ENCODE measurements at regions not wholly inside any gene's neighbourhood (a gene's known extent, or its start where the extent isn't known, plus 50 kb on each side); places are given as distances from the start of the nearest gene placed in this dataset.

GRCh38 chr9:99560561-99560960 is 261.1 kb upstream of the NR4A3 start:
- DNase-seq, result no peak

- no peak for DNase-seq
These were observed 260.2 kb upstream of the NR4A3 start for GRCh38 chr9:99561509-99561917.

- DNase-seq, result no peak
These were observed 259.6 kb upstream of the NR4A3 start for GRCh38 chr9:99561961-99562565.

GRCh38 chr9:99563364-99563763 is 258.3 kb upstream of the NR4A3 start:
- no peak for DNase-seq

GRCh38 chr9:99565203-99565602 is 256.5 kb upstream of the NR4A3 start:
- no peak for DNase-seq

GRCh38 chr9:99567436-99567835 is 254.2 kb upstream of the NR4A3 start:
- DNase-seq, result no peak

GRCh38 chr9:99569840-99570239 is 251.8 kb upstream of the NR4A3 start:
- DNase-seq, result no peak

- no peak for DNase-seq
These were observed 249.1 kb upstream of the NR4A3 start for GRCh38 chr9:99572567-99572966.

GRCh38 chr9:99573085-99573484 is 248.6 kb upstream of the NR4A3 start:
- no peak for DNase-seq

GRCh38 chr9:99573886-99574285 is 247.8 kb upstream of the NR4A3 start:
- DNase-seq, result no peak

GRCh38 chr9:99576002-99576401 is 245.7 kb upstream of the NR4A3 start:
- DNase-seq, result no peak

- no peak for DNase-seq
These were observed 244.8 kb upstream of the NR4A3 start for GRCh38 chr9:99576876-99577275.

GRCh38 chr9:99577351-99577750 is 244.3 kb upstream of the NR4A3 start:
- DNase-seq, result no peak

- no peak for DNase-seq
These were observed 243.0 kb upstream of the NR4A3 start for GRCh38 chr9:99578666-99579065.

GRCh38 chr9:99579964-99580363 is 241.7 kb upstream of the NR4A3 start:
- no peak for DNase-seq

- DNase-seq, result no peak
These were observed 238.9 kb upstream of the NR4A3 start for GRCh38 chr9:99582814-99583213.

- DNase-seq, result no peak
These were observed 233.4 kb upstream of the NR4A3 start for GRCh38 chr9:99588299-99588698.

GRCh38 chr9:99588747-99589146 is 232.9 kb upstream of the NR4A3 start:
- no peak for DNase-seq

GRCh38 chr9:99590410-99590809 is 231.3 kb upstream of the NR4A3 start:
- DNase-seq, result no peak

GRCh38 chr9:99590840-99591239 is 230.8 kb upstream of the NR4A3 start:
- no peak for DNase-seq

- no peak for DNase-seq
These were observed 229.9 kb upstream of the NR4A3 start for GRCh38 chr9:99591770-99592169.

- no peak for DNase-seq
These were observed 228.7 kb upstream of the NR4A3 start for GRCh38 chr9:99592834-99593574.

- DNase-seq, result no peak
These were observed 228.1 kb upstream of the NR4A3 start for GRCh38 chr9:99593610-99594009.

GRCh38 chr9:99594056-99594780 is 227.5 kb upstream of the NR4A3 start:
- DNase-seq, result no peak

Data from left hindlimb (tissue), 1 donor.